GM12872 (cell line): ENCODE measurements at regions not wholly inside any gene's neighbourhood (a gene's known extent, or its start where the extent isn't known, plus 50 kb on each side); places are given as distances from the start of the nearest gene placed in this dataset.

ENCODE experiments used
- CTCF ChIP-seq: IDR thresholded peaks from 3 replicates; pipeline ENCODE4 v1.5.1; 2011; ENCODE audit warnings: low read depth, mild to moderate bottlenecking, low read length, moderate library complexity; ENCODE audit not compliant: insufficient read depth

DNA sequence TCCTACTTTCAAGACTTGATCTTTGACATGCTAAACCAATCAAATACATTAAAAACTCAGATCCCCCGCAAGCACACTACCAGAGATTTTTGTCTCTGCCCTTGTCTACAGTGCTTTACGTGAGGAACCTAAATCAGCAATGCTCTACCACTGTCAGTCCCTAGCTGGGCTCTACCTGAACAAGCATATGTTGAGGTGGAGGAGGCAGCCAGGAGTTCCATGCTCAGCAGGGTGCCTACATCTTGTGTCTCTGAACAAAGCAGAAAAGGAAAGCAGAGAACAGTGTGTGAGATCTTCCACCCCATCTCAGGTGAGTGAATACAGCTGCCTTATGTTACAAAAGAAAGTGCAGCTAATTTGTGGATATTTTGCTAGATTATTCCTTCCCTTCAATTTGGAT lies 255.0 kb downstream of the NDUFS4 start:
- no peak for TF ChIP-seq CTCF

- no peak for TF ChIP-seq CTCF
These were observed 256.7 kb downstream of the NDUFS4 start for GRCh38 chr5:53817183-53817582.

GRCh38 chr5:53819482-53819881 lies 259.0 kb downstream of the NDUFS4 start:
- no peak for TF ChIP-seq CTCF

DNA sequence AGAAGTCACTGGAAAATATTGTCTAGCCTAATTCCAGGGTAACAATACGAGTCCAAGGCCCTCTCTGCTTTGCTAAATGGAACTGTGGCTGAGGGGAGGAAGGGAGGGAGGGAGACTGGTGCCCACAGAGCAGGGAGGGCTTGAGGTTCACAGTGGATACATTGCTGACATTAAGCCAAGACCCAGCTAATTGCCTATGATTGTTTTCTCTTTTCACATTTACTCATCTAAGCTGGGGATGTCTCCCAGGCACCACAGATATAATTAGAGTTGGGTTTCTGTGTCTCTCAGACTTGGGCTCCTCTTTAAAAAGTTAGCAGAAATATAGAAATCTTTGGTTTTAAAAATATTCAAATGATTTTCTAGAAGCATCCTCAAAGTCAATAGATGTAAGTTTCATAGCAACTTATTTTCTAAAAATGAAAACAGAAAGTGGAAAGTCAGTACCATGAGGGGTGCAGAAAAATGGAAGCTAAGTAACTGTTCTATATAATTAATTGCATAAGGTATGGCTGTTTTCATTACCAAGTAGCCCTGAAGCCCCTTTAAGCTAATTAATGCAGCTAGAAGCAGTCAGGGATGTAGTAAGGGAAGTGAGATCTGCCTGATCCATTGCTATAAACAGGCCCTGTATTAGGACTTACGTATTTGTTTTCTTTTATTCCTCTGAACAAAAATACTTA lies 259.8 kb downstream of the NDUFS4 start:
- no peak for TF ChIP-seq CTCF

GRCh38 chr5:53820802-53821171 lies 260.3 kb downstream of the NDUFS4 start:
- TF ChIP-seq CTCF = no peak

- no peak for TF ChIP-seq CTCF
These were observed 264.6 kb downstream of the NDUFS4 start for GRCh38 chr5:53825016-53825415.

DNA sequence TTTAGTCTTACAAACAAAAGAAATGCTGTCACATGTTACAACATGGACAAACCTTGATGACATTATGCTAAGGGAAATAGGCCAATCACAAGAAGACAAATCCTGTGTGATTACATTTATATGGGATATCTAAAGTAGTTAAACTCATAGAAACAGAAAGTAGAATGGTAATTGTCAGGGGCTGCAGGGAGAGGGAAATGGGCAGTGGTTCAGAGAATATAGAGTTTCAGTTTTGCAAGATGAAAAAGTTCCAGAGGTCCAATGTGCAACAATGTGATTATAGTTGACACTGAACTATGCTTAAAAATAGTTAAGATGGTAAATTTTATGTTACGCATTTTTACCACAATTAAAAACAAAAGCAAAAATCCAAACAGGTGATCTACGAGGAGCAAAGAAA lies 265.5 kb downstream of the NDUFS4 start:
- TF ChIP-seq CTCF = no peak
